GM23338 (cell line): ENCODE measurements at regions not wholly inside any gene's neighbourhood (a gene's known extent, or its start where the extent isn't known, plus 50 kb on each side); places are given as distances from the start of the nearest gene placed in this dataset.
A peak's percentile ranks its signal among the peaks of the same experiment; 100 is the strongest.

Source experiments
- ATAC-seq: fragments of 200-7000 bp; cut with Tn5 transposase; 3 replicates; pipeline ENCODE4 v1.9.1; 2020
- DNase-seq: peaks from one replicate; pipeline ENCODE4 v3.0.0-alpha.2; 2015; ENCODE audit warnings: low spot score
- H2AFZ ChIP-seq: fragments of 200-600 bp; sonication (generic); 2 replicates; pipeline ENCODE4 v1.8.0; 2016; ENCODE audit warnings: antibody characterized with exemption, mild to moderate bottlenecking, moderate library complexity
- H3F3A ChIP-seq: fragments of 200-600 bp; sonication (generic); replicated peaks from 2 replicates; pipeline ENCODE4 v1.8.0; 2017; ENCODE audit warnings: antibody characterized with exemption, mixed run types, low read depth
- H3K27ac ChIP-seq: fragments of 200-600 bp; sonication (generic); 2 replicates; pipeline ENCODE4 v1.6.1; 2016; ENCODE audit warnings: low read depth
- H3K27me3 ChIP-seq: fragments of 200-600 bp; sonication (generic); 2 replicates; pipeline ENCODE4 v1.8.0; 2016; ENCODE audit warnings: mild to moderate bottlenecking, mixed run types, moderate library complexity; ENCODE audit not compliant: insufficient read depth
- H3K36me3 ChIP-seq: fragments of 200-600 bp; sonication (generic); 2 replicates; pipeline ENCODE4 v1.8.0; 2016; ENCODE audit warnings: mild to moderate bottlenecking; ENCODE audit not compliant: insufficient read depth
- H3K4me1 ChIP-seq: fragments of 200-600 bp; sonication (generic); 2 replicates; pipeline ENCODE4 v1.8.0; 2016; ENCODE audit warnings: mild to moderate bottlenecking, moderate library complexity; ENCODE audit not compliant: insufficient read depth
- H3K4me2 ChIP-seq: fragments of 200-600 bp; sonication (generic); 2 replicates; pipeline ENCODE4 v1.7.1; 2017; ENCODE audit warnings: mixed run types
- H3K4me3 ChIP-seq: fragments of 200-600 bp; sonication (generic); 2 replicates; pipeline ENCODE4 v1.6.1; 2016; ENCODE audit warnings: mixed run types
- H3K79me2 ChIP-seq: fragments of 200-600 bp; sonication (generic); replicated peaks from 2 replicates; pipeline ENCODE4 v1.8.0; 2017; ENCODE audit warnings: mild to moderate bottlenecking; ENCODE audit not compliant: insufficient read depth
- H3K9me2 ChIP-seq: fragments of 200-600 bp; sonication (generic); 2 replicates; pipeline ENCODE4 v1.8.0; 2017; ENCODE audit not compliant: insufficient read depth
- H4K20me1 ChIP-seq: fragments of 200-600 bp; sonication (generic); replicated peaks from 2 replicates; pipeline ENCODE4 v1.8.0; 2017; ENCODE audit warnings: mild to moderate bottlenecking; ENCODE audit not compliant: insufficient read depth
- H3K27ac Mint-ChIP-seq: 2 replicates; pipeline ENCODE4 v1.8.0; 2020; ENCODE audit warnings: inconsistent platforms, mild to moderate bottlenecking, moderate library complexity, mixed read lengths
- H3K27me3 Mint-ChIP-seq: 3 replicates; pipeline ENCODE4 v1.8.0; 2022; ENCODE audit warnings: low read depth, mild to moderate bottlenecking, moderate library complexity, mixed read lengths, inconsistent platforms; ENCODE audit not compliant: insufficient read depth, poor library complexity
- H3K36me3 Mint-ChIP-seq: 3 replicates; pipeline ENCODE4 v1.8.0; 2021; ENCODE audit warnings: low read depth, mild to moderate bottlenecking, inconsistent platforms, moderate library complexity, mixed read lengths
- H3K4me1 Mint-ChIP-seq: 3 replicates; pipeline ENCODE4 v1.8.0; 2020; ENCODE audit warnings: mild to moderate bottlenecking, inconsistent platforms, mixed read lengths
- H3K4me3 Mint-ChIP-seq: 3 replicates; pipeline ENCODE4 v1.8.0; 2021; ENCODE audit warnings: moderate library complexity, mild to moderate bottlenecking, inconsistent platforms, mixed read lengths
- H3K9me3 Mint-ChIP-seq: 3 replicates; pipeline ENCODE4 v1.8.0; 2020; ENCODE audit warnings: moderate library complexity, mild to moderate bottlenecking, inconsistent platforms, mixed read lengths
- CREB1 ChIP-seq: fragments of 250-450 bp; sonication (Bioruptor Pico); IDR thresholded peaks from 2 replicates; pipeline ENCODE4 v1.5.0; 2020; ENCODE audit warnings: low read depth, mild to moderate bottlenecking, moderate library complexity
- CTCF ChIP-seq, 2 experiments: fragments of 200-600 bp in 1 of 2; sonication (generic) in 1 of 2; conservative IDR thresholded peaks; 2 replicates each; pipeline versions ENCODE4 v1.5.1 to v1.6.1; 2016 to 2017; ENCODE audit warnings: antibody characterized with exemption in 2 of 2, low read depth in 2 of 2, mild to moderate bottlenecking in 2 of 2, moderate library complexity in 1 of 2
- EZH2 ChIP-seq: fragments of 200-600 bp; sonication (generic); IDR thresholded peaks from one replicate; pipeline ENCODE4 v1.8.0; 2017; ENCODE audit warnings: antibody characterized with exemption, mild to moderate bottlenecking, low read depth; ENCODE audit not compliant: unreplicated experiment
- EZH2phosphoT487 ChIP-seq: fragments of 200-600 bp; sonication (generic); IDR thresholded peaks from one replicate; pipeline ENCODE4 v1.8.1; 2018; ENCODE audit warnings: antibody characterized with exemption; ENCODE audit not compliant: unreplicated experiment
- JUNB ChIP-seq: IDR thresholded peaks from one replicate; pipeline ENCODE4 v1.6.1; 2016; ENCODE audit warnings: antibody characterized with exemption; ENCODE audit not compliant: unreplicated experiment
- NANOG ChIP-seq: IDR thresholded peaks from 2 replicates; pipeline ENCODE4 v1.6.1; 2016; ENCODE audit warnings: antibody characterized with exemption, borderline replicate concordance
- POLR2AphosphoS5 ChIP-seq: IDR thresholded peaks from 2 replicates; pipeline ENCODE4 v1.6.1; 2016; ENCODE audit warnings: antibody characterized with exemption, low read depth
- REST ChIP-seq: IDR thresholded peaks from one replicate; pipeline ENCODE4 v1.6.1; 2018; ENCODE audit warnings: antibody characterized with exemption; ENCODE audit not compliant: unreplicated experiment
- STAT1 ChIP-seq: IDR thresholded peaks from one replicate; pipeline ENCODE4 v1.6.1; 2016; ENCODE audit warnings: antibody characterized with exemption; ENCODE audit not compliant: unreplicated experiment
- ZNF114 ChIP-seq: fragments of 250-450 bp; sonication (Bioruptor Pico); IDR thresholded peaks from 2 replicates; pipeline ENCODE4 v1.5.0; 2020; ENCODE audit warnings: mild to moderate bottlenecking, moderate library complexity
- ZNF331 ChIP-seq: fragments of 250-450 bp; sonication (Bioruptor Pico); IDR thresholded peaks from 2 replicates; pipeline ENCODE4 v1.5.0; 2020; ENCODE audit warnings: low read depth, mild to moderate bottlenecking, moderate library complexity
- TF ChIP-seq, protein P1 (sequence below): fragments of 250-450 bp; sonication (Bioruptor Pico); IDR thresholded peaks from 2 replicates; pipeline ENCODE4 v1.5.0; 2020; ENCODE audit warnings: mild to moderate bottlenecking, moderate library complexity

DNA sequence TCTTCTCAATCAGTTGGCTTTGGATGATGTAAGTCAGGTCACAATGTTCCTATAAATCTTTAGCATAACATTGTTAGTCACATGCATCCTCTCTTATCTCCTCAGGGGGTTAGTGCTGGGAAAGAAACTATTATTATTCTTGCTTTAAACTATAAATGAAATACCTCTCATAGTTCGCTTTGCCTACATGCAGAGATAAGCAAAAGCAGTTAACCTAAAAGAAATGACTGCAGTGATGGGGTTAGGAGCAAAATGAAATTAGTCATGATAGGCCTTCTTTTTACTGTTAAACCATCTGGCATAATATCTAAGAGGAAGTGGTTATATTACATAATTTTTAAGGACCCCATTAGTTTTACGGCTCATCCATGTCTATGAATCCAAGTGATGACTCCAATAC lies 91.7 kb upstream of the IGSF10 start:
- H3K4me1 Mint-ChIP-seq = peaks cover 12% of the 10 kb centered on the region; the same call in 2 of the 3 replicates
- no peak for TF ChIP-seq NANOG
- no peak overlapping the region for H3K4me2 ChIP-seq

GRCh38 chr3:151550642-151551041 lies 89.8 kb upstream of the IGSF10 start:
- H3K4me2 ChIP-seq = no peak overlapping the region
- H3K27me3 ChIP-seq = no peaks in the 10 kb centered on the region
- Mint-ChIP-seq H3K4me3 (no peak overlapping the region), H3K9me3 (no peaks in the 10 kb centered on the region), H3K4me1 (peaks cover 16% of the 10 kb centered on the region; the same call in 2 of the 3 replicates), H3K27ac (no peak overlapping the region), H3K36me3 (no peaks in the 10 kb centered on the region), H3K27me3 (peaks cover 3% of the 10 kb centered on the region)
- no peak overlapping the region for H2AFZ ChIP-seq
- H3F3A ChIP-seq = no peaks in the 10 kb centered on the region
- no peaks in the 10 kb centered on the region for H4K20me1 ChIP-seq
- H3K79me2 ChIP-seq = no peaks in the 10 kb centered on the region
- H3K9me2 ChIP-seq = no peaks in the 10 kb centered on the region
- DNase-seq = no peak
- no peaks in the 10 kb centered on the region for H3K36me3 ChIP-seq
- ATAC-seq = no peak
- peaks cover 9% of the 10 kb centered on the region for H3K4me1 ChIP-seq
- no peak overlapping the region for H3K4me3 ChIP-seq
- no peak overlapping the region for H3K27ac ChIP-seq
- TF ChIP-seq ZNF331 (no peak), POLR2AphosphoS5 (no peak), CREB1 (CRISPR knock-in tag) (no peak), STAT1 (no peak), JUNB (no peak), ZNF114 (no peak), CTCF (conservative IDR thresholded peaks at IDR 0.05; ENCODE audit: low read depth in 2 of 2) (no peak), REST (no peak), EZH2phosphoT487 (no peak), NANOG (no peak), EZH2 (no peak)
- TF ChIP-seq, protein P1, sequence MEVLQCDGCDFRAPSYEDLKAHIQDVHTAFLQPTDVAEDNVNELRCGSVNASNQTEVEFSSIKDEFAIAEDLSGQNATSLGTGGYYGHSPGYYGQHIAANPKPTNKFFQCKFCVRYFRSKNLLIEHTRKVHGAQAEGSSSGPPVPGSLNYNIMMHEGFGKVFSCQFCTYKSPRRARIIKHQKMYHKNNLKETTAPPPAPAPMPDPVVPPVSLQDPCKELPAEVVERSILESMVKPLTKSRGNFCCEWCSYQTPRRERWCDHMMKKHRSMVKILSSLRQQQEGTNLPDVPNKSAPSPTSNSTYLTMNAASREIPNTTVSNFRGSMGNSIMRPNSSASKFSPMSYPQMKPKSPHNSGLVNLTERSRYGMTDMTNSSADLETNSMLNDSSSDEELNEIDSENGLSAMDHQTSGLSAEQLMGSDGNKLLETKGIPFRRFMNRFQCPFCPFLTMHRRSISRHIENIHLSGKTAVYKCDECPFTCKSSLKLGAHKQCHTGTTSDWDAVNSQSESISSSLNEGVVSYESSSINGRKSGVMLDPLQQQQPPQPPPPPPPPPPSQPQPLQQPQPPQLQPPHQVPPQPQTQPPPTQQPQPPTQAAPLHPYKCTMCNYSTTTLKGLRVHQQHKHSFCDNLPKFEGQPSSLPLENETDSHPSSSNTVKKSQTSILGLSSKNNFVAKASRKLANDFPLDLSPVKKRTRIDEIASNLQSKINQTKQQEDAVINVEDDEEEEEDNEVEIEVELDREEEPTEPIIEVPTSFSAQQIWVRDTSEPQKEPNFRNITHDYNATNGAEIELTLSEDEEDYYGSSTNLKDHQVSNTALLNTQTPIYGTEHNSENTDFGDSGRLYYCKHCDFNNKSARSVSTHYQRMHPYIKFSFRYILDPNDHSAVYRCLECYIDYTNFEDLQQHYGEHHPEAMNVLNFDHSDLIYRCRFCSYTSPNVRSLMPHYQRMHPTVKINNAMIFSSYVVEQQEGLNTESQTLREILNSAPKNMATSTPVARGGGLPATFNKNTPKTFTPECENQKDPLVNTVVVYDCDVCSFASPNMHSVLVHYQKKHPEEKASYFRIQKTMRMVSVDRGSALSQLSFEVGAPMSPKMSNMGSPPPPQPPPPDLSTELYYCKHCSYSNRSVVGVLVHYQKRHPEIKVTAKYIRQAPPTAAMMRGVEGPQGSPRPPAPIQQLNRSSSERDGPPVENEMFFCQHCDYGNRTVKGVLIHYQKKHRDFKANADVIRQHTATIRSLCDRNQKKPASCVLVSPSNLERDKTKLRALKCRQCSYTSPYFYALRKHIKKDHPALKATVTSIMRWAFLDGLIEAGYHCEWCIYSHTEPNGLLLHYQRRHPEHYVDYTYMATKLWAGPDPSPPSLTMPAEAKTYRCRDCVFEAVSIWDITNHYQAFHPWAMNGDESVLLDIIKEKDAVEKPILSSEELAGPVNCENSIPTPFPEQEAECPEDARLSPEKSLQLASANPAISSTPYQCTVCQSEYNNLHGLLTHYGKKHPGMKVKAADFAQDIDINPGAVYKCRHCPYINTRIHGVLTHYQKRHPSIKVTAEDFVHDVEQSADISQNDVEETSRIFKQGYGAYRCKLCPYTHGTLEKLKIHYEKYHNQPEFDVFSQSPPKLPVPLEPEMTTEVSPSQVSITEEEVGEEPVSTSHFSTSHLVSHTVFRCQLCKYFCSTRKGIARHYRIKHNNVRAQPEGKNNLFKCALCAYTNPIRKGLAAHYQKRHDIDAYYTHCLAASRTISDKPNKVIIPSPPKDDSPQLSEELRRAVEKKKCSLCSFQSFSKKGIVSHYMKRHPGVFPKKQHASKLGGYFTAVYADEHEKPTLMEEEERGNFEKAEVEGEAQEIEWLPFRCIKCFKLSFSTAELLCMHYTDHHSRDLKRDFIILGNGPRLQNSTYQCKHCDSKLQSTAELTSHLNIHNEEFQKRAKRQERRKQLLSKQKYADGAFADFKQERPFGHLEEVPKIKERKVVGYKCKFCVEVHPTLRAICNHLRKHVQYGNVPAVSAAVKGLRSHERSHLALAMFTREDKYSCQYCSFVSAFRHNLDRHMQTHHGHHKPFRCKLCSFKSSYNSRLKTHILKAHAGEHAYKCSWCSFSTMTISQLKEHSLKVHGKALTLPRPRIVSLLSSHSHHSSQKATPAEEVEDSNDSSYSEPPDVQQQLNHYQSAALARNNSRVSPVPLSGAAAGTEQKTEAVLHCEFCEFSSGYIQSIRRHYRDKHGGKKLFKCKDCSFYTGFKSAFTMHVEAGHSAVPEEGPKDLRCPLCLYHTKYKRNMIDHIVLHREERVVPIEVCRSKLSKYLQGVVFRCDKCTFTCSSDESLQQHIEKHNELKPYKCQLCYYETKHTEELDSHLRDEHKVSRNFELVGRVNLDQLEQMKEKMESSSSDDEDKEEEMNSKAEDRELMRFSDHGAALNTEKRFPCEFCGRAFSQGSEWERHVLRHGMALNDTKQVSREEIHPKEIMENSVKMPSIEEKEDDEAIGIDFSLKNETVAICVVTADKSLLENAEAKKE = no peak

More for the DNA sequence above, 91.7 kb upstream of the IGSF10 start:
- H4K20me1 ChIP-seq = no peaks in the 10 kb centered on the region
- H3K36me3 ChIP-seq = no peaks in the 10 kb centered on the region
- peaks cover 9% of the 10 kb centered on the region for H3K4me1 ChIP-seq
- H3K27me3 ChIP-seq = no peaks in the 10 kb centered on the region
- no peaks in the 10 kb centered on the region for H3K79me2 ChIP-seq
- ATAC-seq (no peak), DNase-seq (no peak)
- no peaks in the 10 kb centered on the region for H3K9me3 Mint-ChIP-seq
- no peaks in the 10 kb centered on the region for H3K9me2 ChIP-seq
- H3K27ac Mint-ChIP-seq = no peak overlapping the region
- no peak overlapping the region for H3K4me3 Mint-ChIP-seq
- no peaks in the 10 kb centered on the region for H3K36me3 Mint-ChIP-seq
- H3K4me3 ChIP-seq = no peak overlapping the region
- no peaks in the 10 kb centered on the region for H3F3A ChIP-seq
- H2AFZ ChIP-seq = peak overlapping the region; percentile 64; the same call in 1 of the 2 replicates
- no peak overlapping the region for H3K27ac ChIP-seq
- H3K27me3 Mint-ChIP-seq = peaks cover 3% of the 10 kb centered on the region
